Mesothelial cell of epicardium (in vitro differentiated cells): ENCODE measurements at regions not wholly inside any gene's neighbourhood (a gene's known extent, or its start where the extent isn't known, plus 50 kb on each side); places are given as distances from the start of the nearest gene placed in this dataset.

Experiments
- DNase-seq, 2 experiments: peaks; one replicate each; pipeline ENCODE4 v3.0.0; 2021; ENCODE audit warnings: low spot score in 2 of 2; ENCODE audit not compliant: unreplicated experiment in 2 of 2
- H3K27ac Mint-ChIP-seq: 2 replicates; pipeline ENCODE4 v1.8.0; 2021; ENCODE audit warnings: mixed read lengths
- H3K27me3 Mint-ChIP-seq: 2 replicates; pipeline ENCODE4 v1.8.0; 2021; ENCODE audit warnings: low read depth, mixed read lengths
- H3K36me3 Mint-ChIP-seq: 2 replicates; pipeline ENCODE4 v1.8.0; 2021; ENCODE audit warnings: mixed read lengths
- H3K4me1 Mint-ChIP-seq: 2 replicates; pipeline ENCODE4 v1.8.0; 2021; ENCODE audit warnings: mixed read lengths
- H3K4me3 Mint-ChIP-seq: 2 replicates; pipeline ENCODE4 v1.8.0; 2021; ENCODE audit warnings: mild to moderate bottlenecking, moderate library complexity, mixed read lengths
- H3K9me3 Mint-ChIP-seq: 2 replicates; pipeline ENCODE4 v1.8.0; 2021; ENCODE audit warnings: mixed read lengths
- CTCF ChIP-seq: fragments of 200-600 bp; sonication (generic); IDR thresholded peaks from one replicate; pipeline ENCODE4 v1.5.0; 2021; ENCODE audit warnings: antibody characterized with exemption; ENCODE audit not compliant: unreplicated experiment

GRCh38 chr2:195319548-195320412 is 337.2 kb upstream of the SLC39A10 start:
- peaks cover 51% of the 10 kb centered on the region for H3K4me1 Mint-ChIP-seq
- no peaks in the 10 kb centered on the region for H3K27me3 Mint-ChIP-seq
- TF ChIP-seq CTCF = no peak
- no peak for DNase-seq
- no peaks in the 10 kb centered on the region for H3K36me3 Mint-ChIP-seq
- H3K9me3 Mint-ChIP-seq = peaks cover 7% of the 10 kb centered on the region
- H3K4me3 Mint-ChIP-seq = no peak overlapping the region
- no peak overlapping the region for H3K27ac Mint-ChIP-seq

- H3K4me3 Mint-ChIP-seq = no peak overlapping the region
- DNase-seq = no peak
- H3K27ac Mint-ChIP-seq = no peak overlapping the region
- peaks cover 51% of the 10 kb centered on the region for H3K4me1 Mint-ChIP-seq
- H3K27me3 Mint-ChIP-seq = no peaks in the 10 kb centered on the region
- H3K36me3 Mint-ChIP-seq = no peaks in the 10 kb centered on the region
- no peak for TF ChIP-seq CTCF
- H3K9me3 Mint-ChIP-seq = peaks cover 2% of the 10 kb centered on the region
Measured at GRCh38 chr2:195319112-195319460, 337.9 kb upstream of the SLC39A10 start.

GRCh38 chr2:195318440-195319111 is 338.4 kb upstream of the SLC39A10 start:
- no peak overlapping the region for H3K4me3 Mint-ChIP-seq
- no peak overlapping the region for H3K27ac Mint-ChIP-seq
- no peak for DNase-seq
- peaks cover 50% of the 10 kb centered on the region for H3K4me1 Mint-ChIP-seq
- H3K9me3 Mint-ChIP-seq = no peaks in the 10 kb centered on the region
- TF ChIP-seq CTCF = peak; percentile 54
- no peaks in the 10 kb centered on the region for H3K27me3 Mint-ChIP-seq
- no peaks in the 10 kb centered on the region for H3K36me3 Mint-ChIP-seq

- no peak overlapping the region for H3K27ac Mint-ChIP-seq
- H3K36me3 Mint-ChIP-seq = no peaks in the 10 kb centered on the region
- H3K9me3 Mint-ChIP-seq = no peaks in the 10 kb centered on the region
- no peaks in the 10 kb centered on the region for H3K27me3 Mint-ChIP-seq
- no peak for DNase-seq
- H3K4me3 Mint-ChIP-seq = no peak overlapping the region
- peaks cover 45% of the 10 kb centered on the region for H3K4me1 Mint-ChIP-seq
- no peak for TF ChIP-seq CTCF
Measured at GRCh38 chr2:195317550-195317949, 339.5 kb upstream of the SLC39A10 start.

- Mint-ChIP-seq H3K36me3 (no peaks in the 10 kb centered on the region), H3K4me3 (no peak overlapping the region), H3K27ac (no peak overlapping the region), H3K4me1 (peaks cover 38% of the 10 kb centered on the region), H3K9me3 (no peaks in the 10 kb centered on the region), H3K27me3 (no peaks in the 10 kb centered on the region)
- no peak for DNase-seq
- no peak for TF ChIP-seq CTCF
Measured at GRCh38 chr2:195316486-195316885, 340.5 kb upstream of the SLC39A10 start.
